Ovary (tissue), 7 donors: ENCODE measurements at regions not wholly inside any gene's neighbourhood (a gene's known extent, or its start where the extent isn't known, plus 50 kb on each side); places are given as distances from the start of the nearest gene placed in this dataset.

Source experiments
- DNase-seq, 5 donors: peaks; one replicate each; pipeline ENCODE4 v3.0.0-alpha.2; 2019 to 2020
- H3K27ac ChIP-seq, 2 donors: fragments of 200-600 bp; one replicate each; pipeline versions ENCODE4 v1.5.1 to v1.8.0; 2019 to 2022
- H3K27me3 ChIP-seq: fragments of 200-600 bp; one replicate; pipeline ENCODE4 v1.8.0; 2022
- H3K36me3 ChIP-seq: fragments of 200-600 bp; sonication (generic); one replicate; pipeline ENCODE4 v1.5.1; 2019
- H3K4me1 ChIP-seq: one replicate; pipeline ENCODE4 v1.8.1; 2013; ENCODE audit warnings: mild to moderate bottlenecking, moderate library complexity; ENCODE audit not compliant: insufficient read depth
- H3K4me3 ChIP-seq: fragments of 200-600 bp; sonication (generic); one replicate; pipeline ENCODE4 v1.5.1; 2017
- H3K9me3 ChIP-seq, 2 donors: fragments of 200-600 bp in 1 of 2; sonication (generic) in 1 of 2; one replicate each; pipeline versions ENCODE4 v1.5.1 to v1.8.1; 2013 to 2019; ENCODE audit warnings: mild to moderate bottlenecking in 1 of 2, moderate library complexity in 1 of 2
- EP300 ChIP-seq: sonication (generic); formaldehyde crosslinking; IDR thresholded peaks from one replicate; pipeline ENCODE4 v1.6.1; 2017; ENCODE audit warnings: antibody characterized with exemption
- POLR2A ChIP-seq: fragments of 450-650 bp; IDR thresholded peaks from one replicate; pipeline ENCODE4 v1.6.1; 2017; ENCODE audit warnings: antibody characterized with exemption, mild to moderate bottlenecking, moderate library complexity
- WGBS, 3 donors: extraction: QIAGEN DNeasy Blood & Tissue Kit in 1 of 3; methylation state at CpG; one replicate each; pipeline versions ENCODE4 v1.1.5 to v1.1.7; 2013 to 2017; 5-methylcytosine and 5-hydroxymethylcytosine counted together
- intact Hi-C, 4 donors: fragments of 100-400 bp; cut with DNase I; formaldehyde crosslinking; loops; one replicate each; pipeline versions ENCODE4 v1.11.0 to v1.15.1; 2022 to 2023
- TF ChIP-seq, protein P1 (sequence below), 3 donors: fragments of 450-650 bp in 2 of 3; fragments of 200-600 bp in 1 of 3; IDR thresholded peaks; one replicate each; pipeline versions ENCODE4 v1.5.1 to v1.8.0; 2016 to 2022; ENCODE audit warnings: antibody characterized with exemption in 3 of 3, mild to moderate bottlenecking in 1 of 3
- donor health status: DM: no; HTN: no; CAD: no; lungs with moderate emphysema.
- donor health status: DM: no; HTN: no; CAD: no.
- donor health status: Bipolar disorder and iron deficiency.
- donor health status: DM: no; HTN: no; CAD: no.
- donor health status: DM: yes; HTN: yes; CAD: no.

- no peak for DNase-seq
- Histone ChIP-seq H3K27me3 (no peaks in the 10 kb centered on the region), H3K27ac (no peak overlapping the region), H3K36me3 (no peaks in the 10 kb centered on the region), H3K4me1 (no peaks in the 10 kb centered on the region), H3K4me3 (no peak overlapping the region), H3K9me3 (no peaks in the 10 kb centered on the region)
- intact Hi-C loops: no loop called here
- TF ChIP-seq EP300: no peak
- TF ChIP-seq, protein P1, sequence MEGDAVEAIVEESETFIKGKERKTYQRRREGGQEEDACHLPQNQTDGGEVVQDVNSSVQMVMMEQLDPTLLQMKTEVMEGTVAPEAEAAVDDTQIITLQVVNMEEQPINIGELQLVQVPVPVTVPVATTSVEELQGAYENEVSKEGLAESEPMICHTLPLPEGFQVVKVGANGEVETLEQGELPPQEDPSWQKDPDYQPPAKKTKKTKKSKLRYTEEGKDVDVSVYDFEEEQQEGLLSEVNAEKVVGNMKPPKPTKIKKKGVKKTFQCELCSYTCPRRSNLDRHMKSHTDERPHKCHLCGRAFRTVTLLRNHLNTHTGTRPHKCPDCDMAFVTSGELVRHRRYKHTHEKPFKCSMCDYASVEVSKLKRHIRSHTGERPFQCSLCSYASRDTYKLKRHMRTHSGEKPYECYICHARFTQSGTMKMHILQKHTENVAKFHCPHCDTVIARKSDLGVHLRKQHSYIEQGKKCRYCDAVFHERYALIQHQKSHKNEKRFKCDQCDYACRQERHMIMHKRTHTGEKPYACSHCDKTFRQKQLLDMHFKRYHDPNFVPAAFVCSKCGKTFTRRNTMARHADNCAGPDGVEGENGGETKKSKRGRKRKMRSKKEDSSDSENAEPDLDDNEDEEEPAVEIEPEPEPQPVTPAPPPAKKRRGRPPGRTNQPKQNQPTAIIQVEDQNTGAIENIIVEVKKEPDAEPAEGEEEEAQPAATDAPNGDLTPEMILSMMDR (IDR thresholded peaks at IDR 0.05): no peak
- no peak for TF ChIP-seq POLR2A
- WGBS, 3 donors: 6 to 19% (median 12%) methylated on average over 2 of the region's 2 CpGs
These were observed 126.5 kb upstream of the MAN1A1 start for GRCh38 chr6:119476024-119476423.

DNA sequence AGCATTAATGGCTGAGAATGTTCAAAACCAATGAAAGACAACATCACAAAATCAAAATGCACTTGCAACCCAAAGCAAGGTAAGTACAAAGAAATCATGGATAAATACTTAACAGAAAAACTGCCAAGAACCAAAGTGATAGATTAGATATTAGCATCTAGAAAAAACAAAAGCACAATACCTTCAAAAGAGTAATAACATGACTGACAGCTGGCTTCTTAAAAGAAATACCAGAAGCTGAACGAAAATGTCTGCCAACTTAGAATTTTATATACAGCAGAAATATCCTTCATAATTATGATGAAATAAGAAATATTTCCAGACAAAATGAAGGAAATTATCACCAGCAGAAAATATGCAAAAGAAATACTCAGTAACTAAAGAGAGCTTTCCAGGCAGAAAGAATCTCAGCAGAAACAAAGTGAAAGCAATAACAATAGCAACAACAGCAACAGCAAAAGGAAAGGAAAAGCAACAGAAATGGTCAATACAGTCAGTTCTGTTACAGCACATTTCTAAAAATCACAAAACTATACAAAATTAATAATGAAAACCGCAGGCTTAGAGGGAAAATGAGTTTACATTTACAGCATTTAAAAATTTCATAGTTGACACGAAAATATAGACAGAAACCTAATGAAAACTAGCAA lies 121.5 kb upstream of the MAN1A1 start:
- intact Hi-C loops: no loop called here
- WGBS, 3 donors: 28 to 63% (median 58%) methylated on average over 3 of the region's 3 CpGs
- Histone ChIP-seq H3K9me3 (no peaks in the 10 kb centered on the region), H3K4me1 (no peaks in the 10 kb centered on the region), H3K27me3 (no peaks in the 10 kb centered on the region), H3K4me3 (no peak overlapping the region), H3K36me3 (no peaks in the 10 kb centered on the region), H3K27ac (no peak overlapping the region)
- TF ChIP-seq POLR2A (no peak), EP300 (no peak)
- TF ChIP-seq, protein P1 (IDR thresholded peaks at IDR 0.05): no peak
- no peak for DNase-seq

DNA sequence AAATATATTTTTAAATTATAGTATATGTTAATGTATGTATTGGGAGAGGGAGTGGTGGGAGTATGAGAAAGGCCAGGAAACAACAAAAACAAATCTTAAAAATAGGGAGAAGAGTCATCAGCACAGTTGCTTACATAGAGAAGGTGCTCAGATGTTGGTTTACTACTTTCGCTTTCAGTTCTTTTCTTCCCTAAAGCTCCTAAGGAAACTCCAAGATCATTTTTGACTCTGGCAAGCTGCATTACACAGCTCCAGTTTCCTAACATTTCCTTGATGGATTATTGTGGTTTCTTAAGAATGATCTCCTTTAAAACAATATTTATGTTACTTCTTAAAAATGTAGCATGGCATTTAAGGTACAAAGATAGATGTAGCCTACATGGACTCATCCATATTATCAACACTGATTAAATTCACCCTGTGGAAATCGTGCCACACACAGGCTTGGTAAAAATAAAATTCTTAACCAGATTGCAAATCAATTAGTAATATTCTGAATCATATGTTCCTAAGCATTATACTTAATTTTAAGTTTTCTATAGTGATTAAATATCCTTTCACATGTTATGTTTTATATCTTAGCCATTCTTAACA lies 118.0 kb upstream of the MAN1A1 start:
- no peak for DNase-seq
- intact Hi-C loops: no loop called here
- H3K9me3 ChIP-seq: no peaks in the 10 kb centered on the region
- WGBS, 3 donors: 21 to 53% (median 27%) methylated on average over 2 of the region's 2 CpGs
- H3K27me3 ChIP-seq: no peaks in the 10 kb centered on the region
- no peaks in the 10 kb centered on the region for H3K36me3 ChIP-seq
- H3K4me3 ChIP-seq: no peak overlapping the region
- H3K27ac ChIP-seq: no peak overlapping the region
- H3K4me1 ChIP-seq: no peaks in the 10 kb centered on the region
- TF ChIP-seq, protein P1 (IDR thresholded peaks at IDR 0.05): no peak
- TF ChIP-seq EP300 (no peak), POLR2A (no peak)

DNA sequence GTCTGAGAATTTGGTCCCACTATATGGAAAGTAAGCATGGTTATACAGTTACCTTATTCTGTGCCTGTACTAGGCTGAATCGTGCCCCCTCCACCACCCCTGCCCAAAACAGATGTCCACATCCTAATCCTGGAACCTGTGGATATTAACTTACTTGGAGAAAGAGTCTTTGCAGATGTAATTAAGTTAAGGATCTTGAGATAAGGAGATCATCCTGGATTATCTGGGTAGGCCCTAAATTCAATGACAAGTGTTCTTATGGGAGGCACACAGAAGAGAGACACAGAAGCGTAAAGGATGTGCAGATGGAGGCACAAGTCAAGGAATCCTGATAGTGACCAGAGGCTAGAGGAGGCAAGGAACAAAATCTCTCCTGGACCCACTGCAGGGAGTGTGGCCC lies 116.7 kb upstream of the MAN1A1 start:
- TF ChIP-seq EP300: no peak
- TF ChIP-seq, protein P1 (IDR thresholded peaks at IDR 0.05): no peak
- TF ChIP-seq POLR2A: no peak
- Histone ChIP-seq H3K4me3 (no peak overlapping the region), H3K27me3 (no peaks in the 10 kb centered on the region), H3K36me3 (no peaks in the 10 kb centered on the region), H3K9me3 (no peaks in the 10 kb centered on the region), H3K27ac (no peak overlapping the region), H3K4me1 (no peaks in the 10 kb centered on the region)
- DNase-seq: no peak
- intact Hi-C loops: no loop called here
- WGBS, 3 donors: 95 to 98% (median 96%) methylated on average over 2 of the region's 2 CpGs
